ENCODE measurements at regions not wholly inside any gene's neighbourhood (a gene's known extent, or its start where the extent isn't known, plus 50 kb on each side); places are given as distances from the start of the nearest gene placed in this dataset.
"Not testable (repeated sequence)": the region's sequence is repeated elsewhere in the genome, so short reads cannot be mapped to it uniquely, and the experiment has no call there.

DNA sequence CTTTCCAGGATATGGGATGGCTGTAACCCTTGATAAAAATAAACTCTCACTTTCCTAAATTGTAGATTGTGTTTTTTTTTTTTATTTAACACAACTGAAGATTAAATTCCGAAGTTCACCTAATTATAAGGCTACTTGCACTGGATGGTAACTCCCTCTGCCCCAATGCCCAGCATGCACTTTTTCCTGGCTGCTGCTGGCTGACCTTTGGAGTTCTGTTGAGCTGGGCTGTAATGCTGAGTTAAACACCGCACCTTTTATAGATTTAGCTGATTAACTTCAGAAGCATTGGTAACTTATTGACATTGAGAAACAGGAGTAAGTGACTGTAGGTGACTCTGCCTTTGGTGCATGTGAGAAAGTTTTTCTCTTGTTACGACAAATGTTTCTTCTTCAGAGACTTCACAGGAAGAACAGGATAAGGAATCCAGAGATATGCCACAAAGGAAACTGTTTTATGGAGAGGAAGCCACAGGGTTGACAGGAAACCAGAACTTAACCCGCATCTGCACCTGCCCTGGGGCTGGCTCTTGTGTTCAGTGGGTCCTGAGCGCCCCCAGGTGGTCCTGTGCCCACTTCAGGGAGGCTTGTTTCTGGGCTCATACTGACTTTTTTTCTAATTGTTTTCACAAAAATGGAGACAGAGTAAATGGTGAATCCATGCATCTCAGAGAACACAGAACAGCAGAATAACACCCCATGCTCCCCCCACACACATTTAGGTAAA is 1240.3 kb downstream of the TMEM121 start:
- DNase-seq, result peak; percentile 36

DNA sequence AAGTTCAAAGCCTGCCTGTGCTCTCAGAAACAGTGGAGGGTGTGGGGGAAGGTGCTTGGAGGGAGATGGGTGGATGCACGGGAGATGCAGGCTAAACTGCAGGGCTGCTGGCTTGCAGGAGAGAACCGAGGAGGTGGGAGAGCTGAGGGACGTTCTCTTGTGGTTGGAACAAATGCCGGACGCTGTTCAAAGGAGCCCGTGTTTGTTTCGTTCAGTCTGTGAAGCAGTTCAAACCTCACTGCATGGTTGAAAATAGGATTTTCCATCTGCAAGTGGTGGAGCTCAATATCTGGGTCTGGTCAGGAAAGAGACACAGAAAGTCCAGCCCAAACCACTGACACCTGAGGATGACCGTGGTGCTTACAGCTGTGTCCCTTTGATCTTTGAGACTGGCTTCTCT is 1241.8 kb downstream of the TMEM121 start:
- not testable (repeated sequence) for DNase-seq

DNA sequence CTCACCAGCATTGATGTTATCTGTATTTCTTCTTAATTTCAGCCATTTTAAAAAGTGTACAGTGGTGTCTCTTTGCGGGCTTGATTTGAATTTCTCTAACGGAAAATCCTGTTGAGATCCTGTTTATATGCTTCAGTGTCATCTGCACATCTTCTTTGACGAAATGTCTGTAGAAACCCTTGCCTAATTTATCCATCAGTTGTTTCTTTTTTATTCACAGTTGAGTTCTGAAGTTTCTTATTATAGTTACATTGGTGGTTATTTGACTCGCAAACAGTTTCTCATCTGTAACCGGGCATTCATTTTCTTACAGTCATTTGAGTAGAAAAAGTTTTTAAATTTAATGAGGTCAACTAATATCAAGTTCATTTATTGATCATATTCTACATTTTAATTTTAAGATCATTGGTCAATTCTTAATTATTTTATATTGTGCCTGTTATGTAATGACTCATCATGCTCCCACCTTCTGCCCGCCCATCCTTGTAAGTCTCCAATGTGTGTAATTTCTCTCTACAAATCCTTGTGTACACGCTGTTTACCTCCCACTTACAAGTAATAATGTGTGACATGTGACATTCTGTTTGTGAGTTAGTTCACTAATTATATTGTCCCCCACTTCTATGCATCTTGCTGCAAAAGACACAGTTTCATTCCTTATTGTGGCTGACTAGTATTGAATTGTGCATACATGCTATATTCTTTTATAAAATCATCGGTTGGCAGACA is 1242.8 kb downstream of the TMEM121 start:
- DNase-seq, result not testable (repeated sequence)

DNA sequence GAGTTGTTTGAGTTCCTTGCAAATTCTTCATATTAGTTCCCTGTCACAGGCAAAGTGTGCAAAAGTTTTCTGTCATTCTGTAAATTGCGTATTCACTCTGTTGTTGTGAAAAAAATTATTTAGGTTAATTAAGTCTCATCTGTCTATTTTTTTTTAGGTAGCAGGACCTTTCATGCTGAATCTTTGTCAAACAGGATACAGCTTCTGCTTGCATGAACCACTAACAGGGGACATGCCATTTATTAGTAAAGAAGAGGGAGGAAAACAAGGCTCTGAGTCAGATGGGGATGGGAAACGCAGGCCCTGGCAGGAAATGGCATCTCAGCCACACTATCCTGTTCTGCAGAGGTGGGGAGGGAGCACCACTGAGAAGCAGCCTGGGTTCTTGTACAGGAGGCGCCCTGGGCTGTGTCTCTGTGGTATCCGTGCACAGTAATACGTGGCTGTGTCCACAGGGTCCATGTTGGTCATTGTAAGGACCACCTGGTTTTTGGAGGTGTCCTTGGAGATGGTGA is 1243.8 kb downstream of the TMEM121 start:
- DNase-seq, result peak; percentile 54

DNA sequence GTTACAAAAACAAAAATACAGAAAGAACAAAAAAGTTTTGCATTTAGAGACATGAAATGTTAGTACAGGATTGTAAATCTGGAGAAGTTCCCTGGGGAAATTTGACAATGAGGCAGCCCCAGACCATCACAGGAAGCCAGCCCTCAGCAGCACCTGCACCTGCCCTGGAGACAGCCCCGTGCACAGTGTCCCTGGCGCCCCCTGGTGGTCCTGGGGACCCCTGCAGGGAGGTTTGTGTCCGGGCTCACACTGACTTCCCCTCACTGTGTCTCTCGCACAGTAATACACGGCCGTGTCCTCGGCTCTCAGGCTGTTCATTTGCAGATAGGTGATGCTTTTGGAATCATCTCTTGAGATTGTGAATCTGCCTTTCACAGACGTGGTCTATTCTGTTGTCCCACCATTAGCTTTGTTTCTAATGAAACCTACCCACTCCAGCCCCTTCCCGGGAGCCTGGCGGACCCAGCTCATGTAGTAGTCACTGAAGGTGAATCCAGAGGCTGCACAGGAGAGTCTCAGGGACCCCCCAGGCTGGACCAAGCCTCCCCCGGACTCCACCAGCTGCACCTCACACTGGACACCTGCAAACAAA is 1248.6 kb downstream of the TMEM121 start:
- DNase-seq, result peak; percentile 75

DNA sequence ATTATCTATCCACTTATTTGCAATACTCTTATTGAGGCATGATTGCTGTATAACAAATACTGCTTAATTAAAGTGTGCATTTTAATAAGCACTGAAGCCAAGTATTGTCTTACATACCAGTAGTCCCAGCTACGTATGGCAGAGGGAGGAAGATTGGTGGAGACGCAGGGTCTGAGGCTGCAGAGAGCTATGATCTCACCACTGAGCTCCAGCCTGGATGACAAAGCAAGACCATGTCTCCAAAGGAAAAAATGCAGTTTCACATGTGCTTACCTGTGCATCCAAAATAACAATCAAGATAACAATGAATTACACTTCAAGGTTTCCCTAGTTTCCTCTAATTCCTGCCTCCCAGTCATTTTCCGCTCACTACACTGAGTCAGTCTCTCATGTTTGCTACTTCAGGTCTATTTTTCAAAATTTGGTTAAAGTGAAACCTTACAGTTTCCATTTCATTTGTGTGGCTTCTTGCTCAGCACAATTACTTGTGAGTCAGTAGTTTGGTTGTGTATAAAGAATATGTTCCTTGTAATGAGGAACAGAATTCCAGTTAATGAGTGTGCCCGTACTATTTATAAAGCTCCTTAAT is 1250.1 kb downstream of the TMEM121 start:
- DNase-seq, result peak; percentile 45

DNA sequence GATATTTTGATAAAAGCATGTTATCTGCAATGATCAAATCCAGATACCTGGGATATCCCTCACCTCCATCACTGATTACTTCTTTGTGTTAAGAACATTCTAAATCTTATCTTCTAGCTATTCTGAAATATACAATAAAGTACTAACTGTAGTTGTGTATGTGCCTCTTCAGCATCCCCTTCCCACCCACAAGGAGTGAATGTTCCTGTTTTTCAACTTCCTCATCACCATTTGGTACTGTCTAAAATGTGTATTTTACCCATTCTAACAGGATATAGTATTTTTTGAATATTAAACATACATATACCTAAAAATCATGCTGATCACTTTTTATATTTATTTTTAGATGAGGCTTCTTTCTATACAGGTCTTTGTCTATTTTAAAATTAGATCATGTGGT is 1252.6 kb downstream of the TMEM121 start:
- DNase-seq, result no peak

DNA sequence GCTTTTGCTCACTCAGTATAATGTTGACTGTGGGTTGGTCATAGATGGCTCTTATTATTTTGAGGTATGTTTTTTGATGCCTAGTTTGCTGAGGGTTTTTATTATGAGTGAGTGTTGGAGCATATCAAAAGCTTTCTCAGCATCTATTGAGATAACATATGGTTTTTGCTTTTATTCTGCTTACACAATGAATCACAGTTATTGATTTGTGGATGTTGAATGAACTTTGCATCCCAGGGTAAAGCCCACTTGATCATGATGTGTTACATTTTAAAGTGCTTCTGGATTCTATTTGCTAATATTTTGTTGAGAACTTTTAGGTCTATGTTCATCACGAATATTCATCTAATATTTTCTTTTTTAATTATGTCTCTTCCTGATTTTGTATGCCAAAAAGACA is 1260.3 kb downstream of the TMEM121 start:
- no peak for DNase-seq

DNA sequence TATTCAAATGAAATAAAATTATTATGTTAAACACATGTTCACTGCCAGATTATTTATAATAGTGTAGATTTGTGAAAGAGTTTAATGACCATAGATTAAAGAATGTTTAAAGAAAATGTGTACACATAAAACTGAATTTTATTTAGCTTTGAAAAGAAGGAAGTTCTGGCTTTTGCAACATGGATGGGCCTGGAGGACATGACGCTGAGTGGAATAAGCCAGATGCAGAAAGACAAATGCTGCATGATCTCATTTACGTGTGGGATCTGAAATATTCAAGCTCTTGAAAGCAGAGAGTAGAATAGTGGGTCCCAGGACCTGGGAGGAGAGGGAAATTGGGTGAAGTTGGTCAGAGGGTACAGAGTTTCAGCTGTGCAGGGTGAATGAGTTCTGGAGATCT is 1261.2 kb downstream of the TMEM121 start:
- DNase-seq, result no peak

DNA sequence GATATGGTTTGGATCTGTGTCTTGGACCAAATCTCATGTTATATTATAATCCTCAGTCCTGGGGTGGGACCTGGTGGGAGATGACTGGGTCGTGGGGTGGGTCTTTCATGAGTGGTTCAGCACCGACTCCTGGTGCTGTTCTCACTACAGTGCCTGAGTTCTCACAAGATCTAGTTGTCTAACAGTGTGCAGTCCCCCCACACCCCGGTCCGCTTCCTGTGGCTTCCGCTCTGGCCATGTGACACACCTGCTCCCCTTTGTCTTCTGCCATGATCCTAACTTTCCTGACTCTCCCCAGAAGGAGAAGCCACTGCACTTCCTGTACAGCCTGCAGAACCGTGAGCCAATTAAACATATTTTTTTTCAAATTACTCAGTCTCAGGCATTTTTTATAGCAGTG is 1262.2 kb downstream of the TMEM121 start:
- no peak for DNase-seq

DNA sequence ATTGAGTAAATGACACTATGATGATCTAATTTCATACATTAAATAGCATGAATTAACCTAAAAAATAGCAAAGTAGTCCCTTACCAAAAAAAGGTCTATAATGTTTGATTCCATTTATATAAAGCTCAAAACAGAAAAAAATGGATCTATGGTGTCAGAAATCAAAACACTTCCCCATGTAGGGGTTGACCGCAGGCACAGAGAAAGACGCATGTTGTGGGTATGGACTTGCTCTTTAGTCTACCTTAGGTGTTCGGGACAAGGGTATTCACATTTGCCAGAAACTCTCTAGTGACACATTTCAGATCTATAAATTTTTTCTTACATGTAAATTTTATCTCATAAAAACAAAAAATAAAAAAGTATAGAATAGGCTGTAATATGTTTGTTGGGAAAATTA is 1262.9 kb downstream of the TMEM121 start:
- no peak for DNase-seq

DNA sequence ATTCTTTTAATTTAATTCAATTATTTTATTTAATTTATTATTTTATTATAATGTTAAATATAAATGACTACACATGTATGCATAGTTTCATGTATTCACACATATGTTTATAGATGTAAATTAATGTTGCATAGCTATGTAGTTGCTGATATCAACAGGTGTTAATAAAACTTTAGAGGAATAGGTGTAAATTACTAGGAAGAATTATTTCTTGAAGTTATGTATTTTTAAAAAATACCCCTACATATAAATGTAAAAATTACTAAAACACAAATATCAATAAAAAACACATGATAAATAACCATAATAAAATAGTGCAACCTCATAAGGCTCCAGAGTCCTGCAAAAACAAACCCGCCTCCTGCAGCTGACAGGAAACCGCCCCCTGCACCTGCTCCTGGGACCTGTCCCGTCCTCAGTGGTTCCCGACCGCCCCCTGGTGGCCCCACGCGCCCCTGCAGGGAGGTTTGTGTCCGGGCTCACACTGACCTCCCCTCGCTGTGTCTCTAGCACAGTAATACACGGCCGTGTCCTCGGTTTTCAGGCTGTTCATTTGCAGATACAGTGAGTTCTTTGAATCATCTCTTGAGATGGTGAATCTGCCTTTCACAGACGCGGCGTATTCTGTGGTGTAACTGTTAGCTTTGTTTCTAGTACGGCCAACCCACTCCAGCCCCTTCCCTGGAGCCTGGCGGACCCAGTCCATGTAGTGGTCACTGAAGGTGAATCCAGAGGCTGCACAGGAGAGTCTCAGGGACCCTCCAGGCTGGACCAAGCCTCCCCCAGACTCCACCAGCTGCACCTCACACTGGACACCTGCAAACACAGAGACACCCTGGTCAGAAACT is 1264.0 kb downstream of the TMEM121 start:
- DNase-seq, result peak; percentile 90

DNA sequence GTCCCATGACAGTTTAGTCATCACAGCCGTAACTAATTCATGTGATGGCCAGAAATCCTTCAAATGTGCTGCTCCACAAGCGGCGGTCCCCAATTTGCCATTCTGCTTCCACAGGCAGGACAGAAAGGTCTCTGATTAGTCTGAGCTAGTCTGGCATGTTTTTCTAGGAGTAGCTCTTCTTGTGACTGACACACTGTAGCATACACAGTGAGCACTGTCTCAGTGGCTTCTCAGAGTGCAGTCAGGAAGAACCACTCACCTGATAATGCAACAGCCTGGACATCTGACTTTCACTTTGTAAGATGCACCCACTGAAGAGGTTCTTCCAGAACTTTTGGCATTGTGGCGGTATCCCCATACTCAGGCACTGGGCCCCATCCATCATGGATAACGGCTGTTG is 1266.2 kb downstream of the TMEM121 start:
- no peak for DNase-seq

DNA sequence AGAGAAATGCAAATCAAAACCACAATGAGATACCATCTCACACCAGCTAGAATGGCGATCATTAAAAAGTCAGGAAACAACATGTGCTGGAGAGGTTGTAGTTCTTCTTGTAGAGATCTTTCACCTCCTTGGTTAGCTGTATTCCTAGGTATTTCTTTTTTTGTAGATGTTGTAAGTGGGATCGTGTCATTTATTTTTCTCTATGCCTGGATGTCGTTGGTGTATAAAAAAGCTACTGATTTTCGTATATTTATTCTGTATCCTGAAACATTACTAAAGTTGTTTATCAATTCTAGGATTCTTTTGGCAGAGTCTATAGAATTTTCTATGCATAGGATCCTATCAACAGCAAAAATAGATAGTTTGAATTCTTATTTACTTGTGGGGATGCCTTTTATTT is 1271.8 kb downstream of the TMEM121 start:
- not testable (repeated sequence) for DNase-seq

DNA sequence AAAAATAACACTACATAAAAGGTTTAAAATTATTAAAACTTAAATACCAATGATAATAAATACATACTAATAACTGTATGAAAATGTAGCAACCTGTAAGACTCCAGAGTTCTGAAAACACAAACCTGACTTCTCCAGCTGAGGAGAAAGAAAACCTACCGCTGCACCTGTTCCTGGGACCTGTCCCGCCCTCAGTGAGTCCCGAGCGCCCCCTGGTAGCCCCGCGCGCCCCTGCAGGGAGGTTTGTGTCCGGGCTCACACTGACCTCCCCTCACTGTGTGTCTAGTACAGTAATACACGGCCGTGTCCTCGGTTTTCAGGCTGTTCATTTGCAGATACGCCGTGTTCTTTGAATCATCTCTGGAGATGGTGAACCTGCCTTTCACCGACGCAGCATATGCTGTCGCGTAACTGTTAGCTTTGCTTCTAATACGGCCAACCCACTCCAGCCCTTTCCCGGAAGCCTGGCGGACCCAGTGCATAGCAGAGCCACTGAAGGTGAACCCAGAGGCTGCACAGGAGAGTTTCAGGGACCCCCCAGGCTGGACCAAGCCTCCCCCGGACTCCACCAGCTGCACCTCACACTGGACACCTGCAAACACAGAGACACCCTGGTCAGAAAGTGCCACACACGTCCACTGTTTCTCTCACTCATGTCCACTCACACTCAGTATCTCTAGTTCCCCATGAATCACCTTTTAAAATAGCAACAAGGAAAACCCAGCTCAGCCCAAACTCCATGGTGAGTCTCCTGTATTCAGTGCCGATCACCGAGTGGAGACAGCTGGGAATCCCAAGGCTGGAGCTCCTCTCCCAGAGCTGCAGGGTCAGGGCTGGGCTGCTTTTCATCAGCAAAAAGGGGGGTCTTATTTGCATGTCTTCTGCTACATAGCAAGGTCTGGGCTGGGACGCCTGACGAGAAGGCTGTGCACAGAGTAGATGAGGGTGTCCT is 1276.3 kb downstream of the TMEM121 start:
- DNase-seq, result peak; percentile 25

DNA sequence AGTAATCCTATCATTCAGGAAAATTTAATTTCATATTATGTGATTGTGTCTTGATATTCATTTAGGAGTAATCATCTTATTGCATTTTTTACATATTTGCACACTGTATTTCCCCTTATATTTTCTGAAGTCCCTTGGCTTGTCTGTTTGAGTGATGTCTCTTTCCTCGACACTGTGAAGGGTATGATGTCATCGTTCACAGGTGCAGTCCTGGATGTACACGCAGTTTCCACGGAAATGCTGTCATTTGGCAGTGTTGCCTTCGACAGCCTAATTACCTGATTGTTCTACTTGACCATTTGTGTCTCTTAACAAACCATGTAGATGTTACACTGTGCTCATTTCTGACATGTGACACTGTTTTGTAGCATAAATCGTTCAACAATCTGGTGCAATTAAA is 1277.0 kb downstream of the TMEM121 start:
- DNase-seq, result no peak

DNA sequence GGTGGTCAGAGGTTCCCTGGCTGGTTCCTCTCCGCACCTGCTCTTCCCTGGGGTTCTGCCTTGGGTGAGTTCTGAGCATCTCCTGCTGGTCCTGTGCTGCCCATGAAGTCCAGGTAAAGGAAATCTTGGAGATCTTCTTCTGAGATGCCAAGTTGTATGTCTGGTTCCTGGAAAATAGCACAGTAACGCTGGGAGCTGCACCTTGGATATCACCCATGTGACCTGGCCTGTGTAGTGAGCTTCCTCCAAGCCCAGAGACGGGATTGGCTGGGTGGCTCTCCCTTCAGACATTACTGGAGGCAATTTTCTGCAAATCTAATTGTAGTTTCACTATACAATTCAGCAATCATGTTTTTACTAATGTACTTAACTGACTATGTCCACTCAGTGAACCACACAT is 1281.1 kb downstream of the TMEM121 start:
- DNase-seq, result no peak

DNA sequence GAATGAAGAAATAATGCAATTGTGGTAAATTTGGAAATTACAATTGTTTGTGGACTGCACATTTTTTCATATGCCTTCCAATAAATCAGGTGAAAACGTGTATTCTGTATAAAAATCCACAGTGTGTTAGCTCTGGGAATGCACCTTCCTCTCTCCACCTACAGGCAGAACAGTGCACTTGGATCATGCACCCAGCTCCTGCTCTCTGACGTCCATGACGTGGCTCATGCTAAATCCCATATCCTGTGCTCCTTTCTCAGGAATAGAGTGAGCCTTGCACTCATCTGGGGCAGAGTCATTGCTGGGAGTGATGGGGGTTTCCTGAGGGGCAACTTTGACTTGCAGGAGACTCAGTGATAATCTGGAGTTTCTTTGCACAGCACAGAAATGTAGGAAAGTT is 1282.1 kb downstream of the TMEM121 start:
- DNase-seq, result no peak

DNA sequence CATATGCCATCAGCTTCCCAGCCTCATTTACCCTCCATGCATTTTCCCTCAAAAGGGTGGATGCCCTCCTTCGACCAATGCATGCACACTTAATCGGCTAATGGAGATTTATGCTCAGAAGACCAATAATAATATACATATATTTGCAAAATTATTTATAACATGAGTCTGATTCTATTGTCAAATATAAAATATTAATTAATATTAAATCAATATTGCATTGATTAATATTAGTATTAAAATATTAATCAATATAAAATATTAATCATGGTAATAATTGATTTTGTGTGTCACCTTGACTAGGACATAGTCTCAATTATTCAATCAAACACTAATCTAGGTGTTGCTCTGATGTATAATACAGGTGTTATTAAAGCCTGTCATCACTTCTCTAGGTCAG is 1282.5 kb downstream of the TMEM121 start:
- no peak for DNase-seq

DNA sequence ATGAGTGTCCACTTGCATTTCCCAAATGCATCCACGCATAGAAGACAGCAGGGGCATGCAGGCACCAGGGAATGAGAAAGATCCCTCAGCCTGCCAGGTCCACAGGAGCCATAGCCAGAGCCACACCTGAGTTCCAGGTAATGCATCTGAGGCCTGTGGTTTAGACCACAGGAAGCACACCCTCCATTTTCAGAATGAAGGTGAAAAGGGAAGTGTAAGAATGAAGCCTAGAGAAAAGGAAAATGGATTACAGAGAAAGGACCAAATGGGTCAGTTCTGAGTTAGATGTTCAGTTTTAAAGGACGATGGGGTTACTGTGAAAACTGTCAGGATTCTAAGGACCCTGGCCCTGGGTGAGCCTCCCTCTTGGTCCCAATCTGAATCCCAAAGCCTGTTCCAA is 1283.2 kb downstream of the TMEM121 start:
- no peak for DNase-seq

DNA sequence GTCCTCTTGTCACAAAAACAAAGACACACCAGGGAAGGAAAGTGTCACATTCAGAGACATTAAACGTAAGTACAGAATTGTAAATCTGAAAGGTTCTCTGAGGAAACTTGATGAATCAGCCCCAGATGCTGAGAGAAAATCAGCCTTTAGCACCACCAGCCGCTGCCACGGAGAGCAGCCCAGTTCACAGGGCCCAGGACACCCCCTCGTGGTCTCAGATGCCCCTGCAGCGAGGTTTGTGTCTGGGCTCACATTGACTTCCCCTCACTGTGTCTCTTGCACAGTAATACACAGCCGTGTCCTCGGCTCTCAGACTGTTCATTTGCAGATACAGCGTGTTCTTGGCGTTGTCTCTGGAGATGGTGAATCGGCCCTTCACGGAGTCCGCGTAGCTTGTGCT is 1283.8 kb downstream of the TMEM121 start:
- peak; percentile 29 for DNase-seq

All from activated CD4-positive, alpha-beta T cell treated with anti-CD3 and anti-CD28 coated beads, Interleukin-2, Interleukin-6, amounts not matched to agents 100 ng/mL and 50 ng/mL, durations not matched to agents 16 hours and 8 hours (primary cell).